ENCODE measurements at regions not wholly inside any gene's neighbourhood (a gene's known extent, or its start where the extent isn't known, plus 50 kb on each side); places are given as distances from the start of the nearest gene placed in this dataset.
"Not testable (repeated sequence)": the region's sequence is repeated elsewhere in the genome, so short reads cannot be mapped to it uniquely, and the experiment has no call there.

DNA sequence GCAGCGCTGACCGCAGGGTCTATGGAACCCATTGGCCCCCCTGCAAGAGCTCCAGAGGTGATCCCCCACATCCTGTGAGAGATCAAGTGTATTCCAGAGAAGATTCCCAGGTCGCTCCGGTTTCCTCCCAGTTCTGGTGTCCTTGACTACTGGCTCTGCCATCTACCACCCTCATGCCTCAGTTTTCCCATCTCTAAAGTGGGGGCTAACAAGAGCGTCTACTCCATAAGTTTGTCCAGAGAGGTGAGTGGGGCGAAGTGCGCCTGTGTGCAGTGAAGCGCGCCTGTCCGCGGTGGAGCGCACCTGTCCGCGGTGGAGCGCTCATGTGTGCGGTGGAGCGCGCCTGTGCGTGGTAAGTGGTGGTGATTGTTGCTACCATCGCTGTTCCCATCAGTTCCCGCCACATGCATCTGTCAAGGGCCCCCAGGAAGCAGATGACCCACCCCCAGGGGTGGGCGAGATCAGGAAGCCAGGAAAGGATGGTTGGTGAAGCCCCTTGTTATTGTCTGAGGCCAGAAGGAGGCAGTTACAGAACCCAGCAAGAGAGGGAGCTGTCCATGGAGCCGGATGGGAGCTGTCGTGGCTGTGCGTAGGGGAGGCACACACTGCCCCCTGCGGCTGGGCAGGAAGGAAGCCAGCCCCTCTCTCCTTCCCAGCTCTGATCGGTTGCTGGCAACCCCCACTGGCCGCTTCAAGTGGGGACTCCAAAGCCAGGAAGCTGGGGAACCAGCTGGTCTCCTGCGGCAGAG, 73.2 kb upstream of the FGF3 start:
- H3K27me3 Mint-ChIP-seq, result peaks cover 40% of the 10 kb centered on the region

DNA sequence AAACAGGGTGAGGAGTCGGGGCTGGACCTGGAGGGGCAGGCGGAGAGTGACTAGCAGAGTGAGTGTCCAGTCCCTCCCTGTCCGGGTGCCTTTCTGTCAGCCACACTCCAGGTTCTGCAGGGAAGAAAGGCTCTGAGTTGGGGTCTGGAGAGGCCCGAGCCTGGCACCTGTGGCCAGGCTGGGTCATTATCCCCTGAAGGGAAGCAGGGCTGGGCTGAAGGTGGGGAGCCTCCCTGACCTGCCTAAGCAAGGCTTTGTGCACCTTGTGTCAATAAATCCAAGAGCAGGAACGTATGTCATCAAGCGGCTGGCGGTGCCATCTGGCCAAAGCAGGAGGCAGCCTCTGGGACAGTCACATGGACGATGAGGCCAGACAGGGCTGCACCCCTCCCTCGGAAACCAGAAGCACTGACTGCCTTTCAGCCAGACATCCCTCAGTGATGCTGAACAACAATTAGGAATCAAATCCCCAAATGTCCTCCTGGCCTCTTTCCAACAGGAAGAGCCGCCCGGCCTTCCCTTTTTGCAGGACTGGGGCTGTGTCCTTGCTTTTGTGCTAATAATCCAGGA, 73.9 kb upstream of the FGF3 start:
- no peak overlapping the region for H3K27ac Mint-ChIP-seq
- H3K4me1 Mint-ChIP-seq (ENCODE audit: low read depth), result no peaks in the 10 kb centered on the region
- H3K4me3 Mint-ChIP-seq, result no peak overlapping the region
- H3K9me3 Mint-ChIP-seq, result no peaks in the 10 kb centered on the region
- intact Hi-C loops (cut with micrococcal nuclease), result no loop called here
- H3K27me3 Mint-ChIP-seq, result peaks cover 42% of the 10 kb centered on the region
- H3K36me3 Mint-ChIP-seq (ENCODE audit: low read depth), result no peaks in the 10 kb centered on the region

More for the DNA sequence above, 73.2 kb upstream of the FGF3 start:
- H3K36me3 Mint-ChIP-seq (ENCODE audit: low read depth), result no peaks in the 10 kb centered on the region
- intact Hi-C loops (cut with micrococcal nuclease), result no loop called here
- H3K9me3 Mint-ChIP-seq, result no peaks in the 10 kb centered on the region
- no peak overlapping the region for H3K27ac Mint-ChIP-seq
- H3K4me1 Mint-ChIP-seq (ENCODE audit: low read depth), result no peaks in the 10 kb centered on the region
- no peak overlapping the region for H3K4me3 Mint-ChIP-seq

DNA sequence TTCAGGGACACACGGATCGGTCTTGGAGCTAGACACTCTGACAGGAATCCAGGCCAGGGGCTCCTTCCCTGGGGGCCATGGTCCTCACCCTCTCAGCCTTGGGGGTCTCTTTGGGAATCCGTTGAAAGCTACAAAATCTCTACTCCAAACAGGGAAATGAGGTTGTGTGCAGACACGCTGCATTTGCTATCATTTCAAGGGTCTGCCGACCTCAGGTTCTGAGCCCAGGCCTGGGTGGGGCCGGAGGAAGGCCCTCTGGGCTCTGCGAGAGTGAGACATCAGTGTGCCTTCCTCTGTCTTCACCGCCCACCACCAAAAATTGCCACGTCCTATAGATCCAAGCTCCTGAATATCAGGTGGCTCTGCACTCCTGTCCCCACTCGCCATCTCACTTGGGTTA, 74.4 kb upstream of the FGF3 start:
- Mint-ChIP-seq H3K4me3 (no peak overlapping the region), H3K27ac (no peak overlapping the region), H3K9me3 (no peaks in the 10 kb centered on the region), H3K36me3 (ENCODE audit: low read depth) (no peaks in the 10 kb centered on the region), H3K4me1 (ENCODE audit: low read depth) (no peaks in the 10 kb centered on the region), H3K27me3 (peaks cover 42% of the 10 kb centered on the region)
- intact Hi-C loops (cut with micrococcal nuclease), result no loop called here

DNA sequence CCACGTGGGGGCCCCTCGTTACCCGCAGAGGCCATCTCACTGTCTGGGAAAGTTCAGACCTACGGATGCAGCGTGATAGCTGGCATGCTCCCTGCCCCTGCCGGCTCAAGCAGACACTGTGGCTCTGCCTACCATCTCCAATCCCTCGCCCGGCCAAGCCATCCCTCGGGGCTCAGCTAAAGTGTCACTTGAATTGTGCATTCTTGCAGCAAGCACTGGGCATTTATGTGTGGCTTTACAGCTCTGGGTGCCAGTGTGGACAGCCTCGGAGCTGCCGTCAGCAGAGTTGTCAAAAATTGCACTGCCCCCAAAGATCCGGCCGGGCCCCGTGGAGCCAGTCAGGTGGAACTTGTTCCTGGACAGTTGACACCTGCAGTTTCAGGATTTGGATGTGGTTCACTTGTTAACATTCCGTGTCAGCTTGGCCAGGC, 75.0 kb upstream of the FGF3 start:
- intact Hi-C loops (cut with micrococcal nuclease), result no loop called here
- Mint-ChIP-seq H3K4me1 (ENCODE audit: low read depth) (no peaks in the 10 kb centered on the region), H3K27me3 (peaks cover 38% of the 10 kb centered on the region), H3K36me3 (ENCODE audit: low read depth) (no peaks in the 10 kb centered on the region), H3K9me3 (no peaks in the 10 kb centered on the region), H3K4me3 (no peak overlapping the region), H3K27ac (no peak overlapping the region)

DNA sequence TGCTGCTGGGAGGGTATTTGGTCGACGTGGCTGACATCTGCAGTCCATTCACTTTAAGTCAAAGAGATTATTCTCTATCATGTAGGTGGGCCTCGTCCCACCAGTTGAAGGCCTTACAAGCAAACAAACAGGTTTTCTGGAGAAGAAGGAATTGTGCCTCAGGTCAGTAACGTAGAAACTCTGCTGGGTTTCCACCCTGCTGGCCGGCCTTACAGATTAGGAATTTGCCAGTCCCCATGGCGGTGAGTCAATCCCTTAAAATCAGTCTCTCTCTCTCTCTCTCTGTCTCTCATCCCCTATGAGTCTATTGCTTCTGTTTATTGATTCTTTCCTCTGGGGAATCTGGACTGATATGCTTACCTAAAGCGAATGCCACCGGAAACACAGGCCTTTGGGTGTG, 75.4 kb upstream of the FGF3 start:
- Mint-ChIP-seq H3K27me3 (peaks cover 36% of the 10 kb centered on the region), H3K36me3 (ENCODE audit: low read depth) (no peaks in the 10 kb centered on the region), H3K9me3 (no peaks in the 10 kb centered on the region), H3K4me3 (no peak overlapping the region), H3K27ac (no peak overlapping the region), H3K4me1 (ENCODE audit: low read depth) (no peaks in the 10 kb centered on the region)
- intact Hi-C loops (cut with micrococcal nuclease), result no loop called here

DNA sequence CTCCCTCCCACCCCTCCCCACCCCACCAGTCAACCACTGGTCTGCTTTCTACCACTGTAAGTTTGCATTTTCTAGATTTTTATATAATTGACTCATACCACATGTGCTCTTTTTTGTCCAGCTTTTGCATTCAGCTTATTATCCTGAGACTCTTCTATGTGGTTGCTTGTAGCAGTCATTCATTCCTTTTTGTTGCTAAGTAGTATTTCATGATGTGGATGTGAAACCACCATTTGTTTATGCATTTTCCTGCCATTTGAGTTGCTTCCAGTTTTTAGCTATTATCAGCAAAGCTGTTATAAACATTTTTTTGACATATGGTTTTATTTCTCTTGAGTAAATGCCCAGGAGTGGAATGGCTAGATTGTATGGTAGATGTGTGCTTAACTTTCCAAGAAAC, 77.0 kb upstream of the FGF3 start:
- no peaks in the 10 kb centered on the region for H3K36me3 Mint-ChIP-seq (ENCODE audit: low read depth)
- intact Hi-C loops (cut with micrococcal nuclease), result no loop called here
- no peaks in the 10 kb centered on the region for H3K4me1 Mint-ChIP-seq (ENCODE audit: low read depth)
- no peaks in the 10 kb centered on the region for H3K9me3 Mint-ChIP-seq
- H3K27ac Mint-ChIP-seq, result no peak overlapping the region
- H3K4me3 Mint-ChIP-seq, result no peak overlapping the region
- H3K27me3 Mint-ChIP-seq, result peaks cover 24% of the 10 kb centered on the region

DNA sequence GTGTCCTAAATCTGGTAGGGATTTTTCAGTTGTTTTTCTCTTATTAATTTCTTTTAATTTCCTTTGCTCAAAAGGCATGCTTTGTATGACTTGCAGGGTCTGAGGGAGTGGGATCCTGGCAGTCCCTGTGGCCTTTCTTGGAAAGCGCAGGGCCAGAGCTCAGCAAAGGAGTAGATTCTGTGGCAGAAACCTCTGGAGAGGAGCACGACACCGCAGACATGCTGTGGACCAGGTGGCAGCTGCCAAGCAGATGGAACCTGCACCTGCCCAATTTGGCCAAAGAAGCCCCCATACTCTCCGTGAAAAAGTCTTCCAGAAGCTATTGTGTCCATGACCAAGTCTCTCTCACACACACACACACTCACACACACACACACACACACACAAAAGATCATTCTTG, 78.9 kb upstream of the FGF3 start:
- H3K27me3 Mint-ChIP-seq, result peaks cover 10% of the 10 kb centered on the region
- no peak overlapping the region for H3K27ac Mint-ChIP-seq
- H3K4me1 Mint-ChIP-seq (ENCODE audit: low read depth), result no peaks in the 10 kb centered on the region
- H3K4me3 Mint-ChIP-seq, result no peak overlapping the region
- no peaks in the 10 kb centered on the region for H3K36me3 Mint-ChIP-seq (ENCODE audit: low read depth)
- no peaks in the 10 kb centered on the region for H3K9me3 Mint-ChIP-seq
- intact Hi-C loops (cut with micrococcal nuclease), result no loop called here

DNA sequence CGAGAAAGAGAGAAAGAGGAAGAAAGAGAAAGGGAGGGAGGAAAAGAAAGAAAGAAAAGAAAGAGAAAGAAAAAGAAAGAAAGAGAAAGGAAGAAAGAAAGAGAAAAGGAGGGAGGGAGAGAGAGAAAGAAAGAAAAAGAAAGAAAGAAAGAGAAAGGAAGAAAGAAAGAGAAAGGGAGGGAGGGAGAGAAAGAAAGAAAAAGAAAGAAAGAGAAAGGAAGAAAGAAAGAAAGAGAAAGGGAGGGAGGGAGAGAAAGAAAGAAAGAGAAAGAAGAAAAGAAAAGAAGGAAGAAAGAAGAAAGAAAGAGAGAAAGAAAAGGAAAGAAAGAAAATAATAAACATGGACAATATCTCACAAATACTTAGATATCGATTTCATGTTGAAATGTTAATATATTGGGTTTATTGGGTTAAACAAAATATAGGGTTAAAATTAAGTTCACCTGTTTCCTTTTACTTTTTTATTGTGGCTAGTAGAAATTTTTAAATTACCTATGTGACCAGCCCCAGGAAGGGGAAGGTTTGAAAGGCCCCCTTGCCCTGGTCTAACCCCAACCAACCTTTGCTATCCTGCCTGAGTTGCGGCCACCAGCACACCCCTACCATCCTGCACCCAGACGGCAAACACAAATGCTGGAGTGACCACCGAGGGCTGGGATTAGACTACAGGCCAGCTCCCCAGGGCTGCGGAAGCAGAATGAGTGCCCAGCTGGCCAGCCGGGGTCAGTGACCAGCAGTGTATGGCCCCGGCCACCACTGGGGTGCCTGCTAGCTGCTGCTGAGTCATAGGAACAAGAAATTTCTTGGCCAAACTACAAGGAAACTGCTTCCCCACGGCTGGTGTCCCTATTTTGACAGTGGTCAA, 81.0 kb upstream of the FGF3 start:
- Mint-ChIP-seq H3K4me3 (no peak overlapping the region), H3K4me1 (ENCODE audit: low read depth) (no peaks in the 10 kb centered on the region), H3K27ac (no peak overlapping the region), H3K36me3 (ENCODE audit: low read depth) (no peaks in the 10 kb centered on the region), H3K27me3 (peaks cover 11% of the 10 kb centered on the region), H3K9me3 (no peaks in the 10 kb centered on the region)
- intact Hi-C loops (cut with micrococcal nuclease), result no loop called here

DNA sequence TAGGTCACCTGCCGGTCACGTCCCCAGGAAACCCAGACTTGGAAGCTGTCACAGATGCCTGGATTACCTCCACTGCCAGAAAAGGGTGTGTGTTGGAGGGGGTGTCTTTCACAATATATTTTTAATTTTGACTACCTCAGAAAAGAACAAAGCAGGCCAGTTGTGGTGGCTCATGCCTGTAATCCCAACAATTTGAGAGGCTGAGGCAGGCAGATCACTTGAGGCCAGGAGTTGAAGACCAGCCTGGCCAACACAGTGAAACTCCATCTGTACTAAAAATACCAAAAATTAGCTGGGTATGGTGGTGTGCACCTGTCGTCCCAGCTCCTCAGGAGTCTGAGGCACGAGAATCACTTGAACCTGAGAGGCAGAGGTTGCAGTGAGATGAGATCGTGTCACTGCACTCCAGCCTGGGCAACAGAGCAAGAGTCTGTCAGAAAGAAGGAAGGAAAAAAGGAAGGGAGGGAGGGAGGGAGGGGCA, 81.6 kb upstream of the FGF3 start:
- H3K9me3 Mint-ChIP-seq; H3K27ac Mint-ChIP-seq; intact Hi-C loops (cut with micrococcal nuclease); H3K36me3 Mint-ChIP-seq (ENCODE audit: low read depth); H3K4me1 Mint-ChIP-seq (ENCODE audit: low read depth); H3K4me3 Mint-ChIP-seq: not testable (repeated sequence)
- peaks cover 11% of the 10 kb centered on the region for H3K27me3 Mint-ChIP-seq

DNA sequence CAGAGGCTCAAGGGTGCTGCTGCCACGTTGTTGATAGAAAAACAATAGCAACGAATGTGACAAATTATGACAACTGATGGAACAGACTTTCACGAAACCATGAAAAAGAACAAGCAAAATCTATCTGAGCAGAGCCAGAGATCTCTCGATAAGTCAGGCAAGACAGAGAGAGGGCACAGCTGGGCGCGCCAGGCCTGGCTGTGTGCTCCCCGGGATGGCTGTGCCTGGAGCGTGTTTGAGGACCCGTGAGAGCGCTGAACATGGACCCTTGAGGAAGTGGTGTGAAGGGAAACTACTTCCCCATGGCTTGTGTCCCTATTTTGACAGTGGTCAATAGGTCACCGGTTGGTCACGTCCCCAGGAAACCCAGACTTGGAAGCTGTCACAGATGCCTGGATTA, 83.1 kb upstream of the FGF3 start:
- H3K27me3 Mint-ChIP-seq, result peaks cover 11% of the 10 kb centered on the region
- no peaks in the 10 kb centered on the region for H3K9me3 Mint-ChIP-seq
- no peak overlapping the region for H3K4me3 Mint-ChIP-seq
- no peaks in the 10 kb centered on the region for H3K4me1 Mint-ChIP-seq (ENCODE audit: low read depth)
- intact Hi-C loops (cut with micrococcal nuclease), result no loop called here
- no peaks in the 10 kb centered on the region for H3K36me3 Mint-ChIP-seq (ENCODE audit: low read depth)
- H3K27ac Mint-ChIP-seq, result no peak overlapping the region

DNA sequence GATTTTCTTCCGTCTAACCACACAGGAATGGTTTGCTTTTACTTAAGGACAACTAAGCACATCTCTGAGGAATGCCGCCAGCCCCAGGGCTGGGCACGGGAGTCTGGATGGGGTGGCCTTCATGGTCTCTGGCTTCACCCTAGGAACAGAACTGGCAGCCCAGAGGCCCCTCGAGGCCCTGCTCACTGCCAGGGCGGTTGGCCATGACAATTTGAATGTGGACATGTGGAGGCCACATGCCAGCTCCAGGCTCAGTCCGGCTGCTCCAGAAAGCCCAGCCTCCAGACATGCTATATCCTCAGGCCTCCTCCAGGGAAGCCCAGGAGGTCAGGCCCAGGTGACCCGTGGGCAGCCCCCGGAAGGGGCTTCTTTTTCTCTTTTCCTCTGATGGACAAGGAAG, 84.0 kb upstream of the FGF3 start:
- Mint-ChIP-seq H3K27ac (no peak overlapping the region), H3K9me3 (no peaks in the 10 kb centered on the region), H3K27me3 (peaks cover 9% of the 10 kb centered on the region), H3K36me3 (ENCODE audit: low read depth) (no peaks in the 10 kb centered on the region), H3K4me3 (no peak overlapping the region), H3K4me1 (ENCODE audit: low read depth) (no peaks in the 10 kb centered on the region)
- intact Hi-C loops (cut with micrococcal nuclease), result no loop called here

DNA sequence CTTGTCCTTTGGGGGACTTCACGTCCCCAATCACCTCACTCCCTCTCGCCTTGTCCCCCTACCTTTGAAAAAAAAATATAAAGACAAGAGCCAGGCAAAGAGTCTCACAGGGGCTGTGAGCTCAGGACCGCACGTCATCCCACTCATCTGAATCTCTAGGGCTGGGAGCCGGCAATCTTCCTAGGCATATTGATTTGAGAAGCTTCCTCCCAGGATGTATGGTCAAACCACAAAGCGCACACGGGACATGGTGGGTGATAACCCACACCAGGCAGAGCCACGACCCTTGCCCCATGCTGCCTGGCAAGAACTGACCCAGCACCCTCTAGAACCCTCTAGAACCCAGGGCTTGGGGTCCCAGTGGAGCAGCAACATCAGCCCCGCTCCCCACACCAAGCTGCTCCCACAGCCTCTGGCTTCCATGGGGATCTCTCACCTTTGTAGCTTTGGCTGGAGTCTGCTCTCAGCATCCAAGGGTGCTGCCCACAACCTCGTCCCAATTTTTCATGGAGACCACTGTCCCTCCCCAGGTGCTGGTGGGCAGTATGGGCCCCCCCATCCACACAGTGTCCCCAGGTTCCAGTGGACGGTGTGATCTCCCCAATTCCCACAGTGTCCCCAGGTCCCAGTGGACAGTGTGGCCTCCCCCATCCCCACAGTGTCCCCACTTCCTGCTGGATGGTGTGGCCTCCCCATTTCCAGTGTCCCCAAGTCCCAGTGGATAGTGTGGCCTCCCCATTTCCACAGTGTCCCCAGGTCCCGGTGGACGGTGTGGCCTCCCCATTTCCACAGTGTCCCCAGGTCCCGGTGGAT, 85.2 kb upstream of the FGF3 start:
- no peaks in the 10 kb centered on the region for H3K4me1 Mint-ChIP-seq (ENCODE audit: low read depth)
- no peak overlapping the region for H3K4me3 Mint-ChIP-seq
- no peaks in the 10 kb centered on the region for H3K9me3 Mint-ChIP-seq
- H3K27ac Mint-ChIP-seq, result no peak overlapping the region
- intact Hi-C loops (cut with micrococcal nuclease), result no loop called here
- H3K36me3 Mint-ChIP-seq (ENCODE audit: low read depth), result no peaks in the 10 kb centered on the region
- peaks cover 9% of the 10 kb centered on the region for H3K27me3 Mint-ChIP-seq

DNA sequence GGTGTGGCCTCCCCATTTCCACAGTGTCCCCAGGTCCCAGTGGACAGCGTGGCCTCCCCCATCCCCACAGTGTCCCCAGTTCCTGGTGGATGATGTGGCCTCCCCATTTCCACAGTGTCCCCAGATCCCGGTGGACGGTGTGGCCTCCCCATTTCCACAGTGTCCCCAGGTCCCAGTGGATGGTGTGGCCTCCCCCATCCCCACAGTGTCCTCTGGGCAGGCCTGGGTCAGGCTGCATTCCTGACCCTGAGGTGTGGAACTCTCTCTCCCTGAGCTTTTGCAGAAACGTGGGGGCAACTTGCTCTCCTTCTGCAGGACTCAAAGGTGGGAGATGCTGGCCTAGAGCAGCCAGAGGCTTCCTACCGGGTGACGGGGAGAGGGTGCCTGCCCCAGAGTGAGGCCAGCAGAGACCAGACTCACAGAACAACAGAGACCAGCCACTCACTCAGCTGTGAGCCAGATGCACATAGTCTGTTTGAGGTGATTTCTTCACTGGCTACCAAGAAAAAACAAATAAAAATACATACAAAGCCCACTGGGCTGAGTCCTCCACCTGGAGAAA, 85.8 kb upstream of the FGF3 start:
- Mint-ChIP-seq H3K27me3 (peaks cover 9% of the 10 kb centered on the region), H3K9me3 (no peaks in the 10 kb centered on the region), H3K36me3 (ENCODE audit: low read depth) (no peaks in the 10 kb centered on the region), H3K27ac (no peak overlapping the region), H3K4me3 (no peak overlapping the region), H3K4me1 (ENCODE audit: low read depth) (no peaks in the 10 kb centered on the region)
- intact Hi-C loops (cut with micrococcal nuclease), result no loop called here

Measured in dendritic cell treated with granulocyte-macrophage colony-stimulating factor and Interleukin-4, amounts not matched to agents 40 ng/mL and 50 ng/mL, for 4 days (primary cell).